ENCODE measurements at regions not wholly inside any gene's neighbourhood (a gene's known extent, or its start where the extent isn't known, plus 50 kb on each side); places are given as distances from the start of the nearest gene placed in this dataset.

- TF ChIP-seq CTCF (conservative IDR thresholded peaks at IDR 0.05; ENCODE audit: low read depth, low read length) (no peak), EZH2 (IDR thresholded peaks at IDR 0.05; ENCODE audit: borderline replicate concordance, low read depth, low read length, poor library complexity, severe bottlenecking) (no peak)
Measured at GRCh38 chr12:45547132-45547531, 182.4 kb upstream of the ARID2 start.

Measured in A673 (cell line).